ENCODE measurements at regions not wholly inside any gene's neighbourhood (a gene's known extent, or its start where the extent isn't known, plus 50 kb on each side); places are given as distances from the start of the nearest gene placed in this dataset.

- no TSS peak for BruUV-seq (replicated peaks)
- no peak for TF ChIP-seq FOS (IDR thresholded peaks at IDR 0.05; ENCODE audit: borderline replicate concordance, insufficient read depth, low read length)
- TF ChIP-seq JUN (IDR thresholded peaks at IDR 0.05; ENCODE audit: borderline replicate concordance, insufficient read depth, insufficient read length, low read depth), result no peak
- no peak for TF ChIP-seq MYC (IDR thresholded peaks at IDR 0.05; ENCODE audit: low read depth, low read length)
- TF ChIP-seq EZH2 (IDR thresholded peaks at IDR 0.05; ENCODE audit: borderline replicate concordance, low read depth, low read length, severe bottlenecking), result no peak
- no peak for TF ChIP-seq CTCF (IDR thresholded peaks at IDR 0.05; ENCODE audit: extremely low read depth in 1 of 2, insufficient read depth in 1 of 2, low read depth in 1 of 2, low read length in 2 of 2)
- TF ChIP-seq GATA2 (IDR thresholded peaks at IDR 0.05; ENCODE audit: insufficient read depth, insufficient read length, low read depth, low read length), result no peak
- TF ChIP-seq, protein P1, sequence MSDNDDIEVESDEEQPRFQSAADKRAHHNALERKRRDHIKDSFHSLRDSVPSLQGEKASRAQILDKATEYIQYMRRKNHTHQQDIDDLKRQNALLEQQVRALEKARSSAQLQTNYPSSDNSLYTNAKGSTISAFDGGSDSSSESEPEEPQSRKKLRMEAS (IDR thresholded peaks at IDR 0.05; ENCODE audit: insufficient read depth, insufficient read length), result no peak
- no peak for TF ChIP-seq POLR2AphosphoS5 (IDR thresholded peaks at IDR 0.05; ENCODE audit: insufficient read depth, low read depth, low read length)
- no peak for TF ChIP-seq POLR2A (IDR thresholded peaks at IDR 0.05; ENCODE audit: low read depth, low read length)
- ChIA-PET POLR2A (no interaction called here), CTCF (no interaction called here)
- DNase-seq (ENCODE audit: low read depth, low spot score) (no peak), FAIRE-seq (no peak)
- H3K36me3 ChIP-seq (ENCODE audit: control insufficient read depth in 2 of 2, extremely low read depth in 1 of 2, insufficient read depth in 2 of 2, low read length in 2 of 2), result no peaks in the 10 kb centered on the region
- H3K4me2 ChIP-seq (ENCODE audit: insufficient read depth, low read length), result no peak overlapping the region
- no peak overlapping the region for H3K27ac ChIP-seq (ENCODE audit: insufficient read depth, low read depth, low read length)
- no peaks in the 10 kb centered on the region for H3K4me1 ChIP-seq (ENCODE audit: control insufficient read depth, extremely low read depth, insufficient read depth, low read length)
- peaks cover 2% of the 10 kb centered on the region for H3K9me3 ChIP-seq (replicated peaks; ENCODE audit: control insufficient read depth, insufficient read depth, low read length)
- no peak overlapping the region for H3K4me3 ChIP-seq (replicated peaks in 1 of 3; ENCODE audit: insufficient read depth in 1 of 3, low read depth in 1 of 3, low read length in 3 of 3)
- dilution Hi-C loops (cut with MboI; ENCODE audit: extremely low pct_ligation_motif_present, low sequenced_read_pairs), result no loop called here
- intact Hi-C loops (cut with micrococcal nuclease), result no loop called here
- H4K20me1 ChIP-seq (replicated peaks; ENCODE audit: control insufficient read depth, extremely low read depth, insufficient read depth, low read length), result no peaks in the 10 kb centered on the region
- no peaks in the 10 kb centered on the region for H3K79me2 ChIP-seq (ENCODE audit: control insufficient read depth, insufficient read depth, low read length)
- no peak overlapping the region for H2AFZ ChIP-seq (ENCODE audit: low read depth, low read length)
- H3K9ac ChIP-seq (replicated peaks; ENCODE audit: extremely low read depth, insufficient read depth, low read length), result no peak overlapping the region
- H3K9me1 ChIP-seq (replicated peaks; ENCODE audit: control insufficient read depth, extremely low read depth, insufficient read depth, low read length), result no peaks in the 10 kb centered on the region
- no peaks in the 10 kb centered on the region for H3K27me3 ChIP-seq (ENCODE audit: control insufficient read depth in 2 of 2, insufficient read depth in 2 of 2, low read length in 2 of 2)
Observed at GRCh38 chr13:22287343-22287920, 616.6 kb downstream of the FGF9 start.

Data from endothelial cell of umbilical vein (primary cell).